DND-41 (cell line): ENCODE measurements at regions not wholly inside any gene's neighbourhood (a gene's known extent, or its start where the extent isn't known, plus 50 kb on each side); places are given as distances from the start of the nearest gene placed in this dataset.

ENCODE experiments used
- ATAC-seq: fragments of 200-7000 bp; cut with Tn5 transposase; 3 replicates; pipeline ENCODE4 v1.9.1; 2021; ENCODE audit warnings: low read depth; ENCODE audit not compliant: insufficient read depth
- DNase-seq: peaks from one replicate; pipeline ENCODE4 v3.0.0-alpha.2; 2020
- H2AFZ ChIP-seq: 2 replicates; pipeline ENCODE4 v1.6.0; 2012; ENCODE audit warnings: low read depth, low read length
- H3K27ac ChIP-seq: 2 replicates; pipeline ENCODE4 v1.5.1; 2012; ENCODE audit warnings: low read length, inconsistent platforms
- H3K27me3 ChIP-seq: fragments of 200-600 bp; sonication (generic); 2 replicates; pipeline ENCODE4 v1.6.0; 2012; ENCODE audit warnings: low read length, mild to moderate bottlenecking, inconsistent platforms; ENCODE audit not compliant: insufficient read depth, poor library complexity
- H3K36me3 ChIP-seq: 2 replicates; pipeline ENCODE4 v1.5.1; 2012; ENCODE audit warnings: low read length, inconsistent platforms; ENCODE audit not compliant: insufficient read depth
- H3K4me1 ChIP-seq: 2 replicates; pipeline ENCODE4 v1.5.1; 2012; ENCODE audit warnings: mild to moderate bottlenecking, low read length; ENCODE audit not compliant: insufficient read depth
- H3K4me2 ChIP-seq: 2 replicates; pipeline ENCODE4 v1.6.0; 2012; ENCODE audit warnings: mild to moderate bottlenecking, moderate library complexity, low read length, inconsistent platforms; ENCODE audit not compliant: insufficient read depth
- H3K4me3 ChIP-seq, 2 experiments: fragments of 200-600 bp in 1 of 2; shearing (Covaris generic) in 1 of 2; 2 replicates each; pipeline ENCODE4 v1.5.1; 2012 to 2016; ENCODE audit warnings: inconsistent platforms in 2 of 2, low read length in 2 of 2, mild to moderate bottlenecking in 2 of 2, low read depth in 1 of 2, moderate library complexity in 1 of 2
- H3K79me2 ChIP-seq: 2 replicates; pipeline ENCODE4 v1.6.0; 2012; ENCODE audit warnings: low read length, inconsistent platforms; ENCODE audit not compliant: insufficient read depth
- H3K9ac ChIP-seq: 2 replicates; pipeline ENCODE4 v1.6.0; 2012; ENCODE audit warnings: low read depth, mild to moderate bottlenecking, inconsistent platforms, low read length, moderate library complexity
- H3K9me3 ChIP-seq: 2 replicates; pipeline ENCODE4 v1.5.1; 2012; ENCODE audit warnings: low read length, moderate library complexity, mild to moderate bottlenecking, inconsistent platforms; ENCODE audit not compliant: insufficient read depth, severe bottlenecking
- H4K20me1 ChIP-seq: 2 replicates; pipeline ENCODE4 v1.6.0; 2012; ENCODE audit warnings: low read length; ENCODE audit not compliant: insufficient read depth
- CTCF ChIP-seq: IDR thresholded peaks from 2 replicates; pipeline ENCODE4 v1.5.1; 2012; ENCODE audit warnings: borderline replicate concordance, low read length, moderate library complexity, mild to moderate bottlenecking; ENCODE audit not compliant: poor library complexity, severe bottlenecking; ENCODE audit errors: extremely low read depth
- EZH2 ChIP-seq: IDR thresholded peaks from 3 replicates; pipeline ENCODE4 v1.6.1; 2012; ENCODE audit warnings: borderline replicate concordance, low read depth, mild to moderate bottlenecking, moderate library complexity, low read length, inconsistent platforms; ENCODE audit not compliant: severe bottlenecking

DNA sequence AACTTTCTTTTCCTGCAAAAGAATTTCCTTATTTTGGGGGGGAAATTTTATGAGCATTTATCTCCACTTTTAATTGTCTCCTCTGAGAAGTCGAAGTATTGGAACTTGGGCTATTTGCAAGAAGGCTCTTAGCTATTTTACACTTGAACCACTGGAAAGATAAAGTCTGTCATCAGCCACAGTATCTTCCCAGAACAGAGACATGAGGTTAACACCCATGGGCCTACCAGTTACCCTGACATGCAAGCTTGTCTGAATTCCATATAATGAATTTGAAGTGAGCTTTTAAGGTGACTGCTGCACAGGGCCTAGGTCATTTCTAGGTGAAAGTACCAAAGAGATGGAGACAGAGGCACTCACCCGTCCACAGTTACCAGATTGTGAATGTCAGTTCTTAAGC lies 193.1 kb downstream of the SIM1 start:
- Histone ChIP-seq H3K27me3 (no peaks in the 10 kb centered on the region), H3K4me1 (no peaks in the 10 kb centered on the region), H3K9ac (no peak overlapping the region), H3K79me2 (no peaks in the 10 kb centered on the region), H3K27ac (no peak overlapping the region), H2AFZ (no peak overlapping the region; the same call in 1 of the 2 replicates), H4K20me1 (no peaks in the 10 kb centered on the region), H3K9me3 (no peaks in the 10 kb centered on the region), H3K4me3 (no peak overlapping the region), H3K4me2 (no peak overlapping the region), H3K36me3 (no peaks in the 10 kb centered on the region)
- no peak for TF ChIP-seq CTCF
- no peak for TF ChIP-seq EZH2
- DNase-seq, result no peak
- ATAC-seq, result no peak

GRCh38 chr6:100271202-100271601 lies 193.5 kb downstream of the SIM1 start:
- no peak overlapping the region for H3K4me3 ChIP-seq
- H3K9ac ChIP-seq, result no peak overlapping the region
- H3K9me3 ChIP-seq, result no peaks in the 10 kb centered on the region
- H3K79me2 ChIP-seq, result no peaks in the 10 kb centered on the region
- no peaks in the 10 kb centered on the region for H3K36me3 ChIP-seq
- ATAC-seq, result no peak
- no peak for TF ChIP-seq EZH2
- no peak for TF ChIP-seq CTCF
- no peaks in the 10 kb centered on the region for H4K20me1 ChIP-seq
- no peak overlapping the region for H2AFZ ChIP-seq
- DNase-seq, result no peak
- H3K4me2 ChIP-seq, result no peak overlapping the region
- no peaks in the 10 kb centered on the region for H3K27me3 ChIP-seq
- no peaks in the 10 kb centered on the region for H3K4me1 ChIP-seq
- no peak overlapping the region for H3K27ac ChIP-seq

- Histone ChIP-seq H3K4me2 (no peak overlapping the region), H4K20me1 (no peaks in the 10 kb centered on the region), H3K9ac (no peak overlapping the region), H3K36me3 (no peaks in the 10 kb centered on the region), H3K27ac (no peak overlapping the region), H3K4me1 (no peaks in the 10 kb centered on the region), H2AFZ (0 out of 2 replicates have a peak overlapping the region, but pooled peaks have one; percentile 43), H3K27me3 (no peaks in the 10 kb centered on the region), H3K79me2 (no peaks in the 10 kb centered on the region), H3K4me3 (no peak overlapping the region), H3K9me3 (no peaks in the 10 kb centered on the region)
- TF ChIP-seq CTCF, result no peak
- TF ChIP-seq EZH2, result no peak
- ATAC-seq (no peak), DNase-seq (no peak)
Observed at GRCh38 chr6:100269189-100269588, 195.5 kb downstream of the SIM1 start.

GRCh38 chr6:100268326-100268725 lies 196.4 kb downstream of the SIM1 start:
- TF ChIP-seq EZH2, result no peak
- TF ChIP-seq CTCF, result no peak
- H3K9ac ChIP-seq, result no peak overlapping the region
- no peak overlapping the region for H2AFZ ChIP-seq
- no peak overlapping the region for H3K4me3 ChIP-seq
- H3K27me3 ChIP-seq, result no peaks in the 10 kb centered on the region
- H3K27ac ChIP-seq, result no peak overlapping the region
- H3K4me1 ChIP-seq, result no peaks in the 10 kb centered on the region
- ATAC-seq, result no peak
- no peaks in the 10 kb centered on the region for H3K36me3 ChIP-seq
- H3K79me2 ChIP-seq, result no peaks in the 10 kb centered on the region
- no peak for DNase-seq
- no peaks in the 10 kb centered on the region for H3K9me3 ChIP-seq
- H4K20me1 ChIP-seq, result no peaks in the 10 kb centered on the region
- no peak overlapping the region for H3K4me2 ChIP-seq
